ENCODE measurements at regions not wholly inside any gene's neighbourhood (a gene's known extent, or its start where the extent isn't known, plus 50 kb on each side); places are given as distances from the start of the nearest gene placed in this dataset.

DNA sequence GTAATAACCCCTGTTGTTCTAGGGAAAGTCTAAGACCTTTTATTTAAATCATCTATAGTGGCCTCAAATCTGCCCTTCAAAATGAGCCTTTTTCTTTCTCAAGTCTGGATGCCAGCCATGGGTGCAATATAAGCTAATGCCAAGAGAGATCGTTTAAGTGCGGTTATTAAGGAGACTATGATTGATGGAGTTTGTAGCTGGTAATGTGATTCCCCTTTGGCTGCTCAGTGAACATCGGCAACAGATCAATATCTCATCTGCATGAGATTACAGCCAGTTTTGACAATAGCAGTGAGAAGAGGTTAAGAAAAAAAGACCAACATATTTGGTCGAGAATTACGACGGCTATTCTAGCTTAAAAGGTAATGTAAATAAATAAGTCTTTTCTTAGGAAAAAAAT is 1049.4 kb upstream of the NUDT12 start:
- TF ChIP-seq, protein P1, sequence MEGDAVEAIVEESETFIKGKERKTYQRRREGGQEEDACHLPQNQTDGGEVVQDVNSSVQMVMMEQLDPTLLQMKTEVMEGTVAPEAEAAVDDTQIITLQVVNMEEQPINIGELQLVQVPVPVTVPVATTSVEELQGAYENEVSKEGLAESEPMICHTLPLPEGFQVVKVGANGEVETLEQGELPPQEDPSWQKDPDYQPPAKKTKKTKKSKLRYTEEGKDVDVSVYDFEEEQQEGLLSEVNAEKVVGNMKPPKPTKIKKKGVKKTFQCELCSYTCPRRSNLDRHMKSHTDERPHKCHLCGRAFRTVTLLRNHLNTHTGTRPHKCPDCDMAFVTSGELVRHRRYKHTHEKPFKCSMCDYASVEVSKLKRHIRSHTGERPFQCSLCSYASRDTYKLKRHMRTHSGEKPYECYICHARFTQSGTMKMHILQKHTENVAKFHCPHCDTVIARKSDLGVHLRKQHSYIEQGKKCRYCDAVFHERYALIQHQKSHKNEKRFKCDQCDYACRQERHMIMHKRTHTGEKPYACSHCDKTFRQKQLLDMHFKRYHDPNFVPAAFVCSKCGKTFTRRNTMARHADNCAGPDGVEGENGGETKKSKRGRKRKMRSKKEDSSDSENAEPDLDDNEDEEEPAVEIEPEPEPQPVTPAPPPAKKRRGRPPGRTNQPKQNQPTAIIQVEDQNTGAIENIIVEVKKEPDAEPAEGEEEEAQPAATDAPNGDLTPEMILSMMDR (IDR thresholded peaks at IDR 0.05; ENCODE audit: unreplicated experiment) = no peak

GRCh38 chr5:104611135-104611767 is 1048.7 kb upstream of the NUDT12 start:
- no peak overlapping the region for H3K27ac Mint-ChIP-seq (ENCODE audit: unreplicated experiment)
- H3K4me3 Mint-ChIP-seq (ENCODE audit: unreplicated experiment) = no peak overlapping the region
- H3K27me3 Mint-ChIP-seq (ENCODE audit: unreplicated experiment) = no peaks in the 10 kb centered on the region
- DNase-seq (ENCODE audit: low spot score) = no peak
- H3K9me3 Mint-ChIP-seq (ENCODE audit: unreplicated experiment) = no peaks in the 10 kb centered on the region
- TF ChIP-seq, protein P1 (IDR thresholded peaks at IDR 0.05; ENCODE audit: unreplicated experiment) = no peak
- peaks cover 3% of the 10 kb centered on the region for H3K4me1 Mint-ChIP-seq (ENCODE audit: unreplicated experiment)
- H3K36me3 Mint-ChIP-seq (ENCODE audit: low read depth, unreplicated experiment) = no peaks in the 10 kb centered on the region

More for the DNA sequence above, 1049.4 kb upstream of the NUDT12 start:
- H3K36me3 Mint-ChIP-seq (ENCODE audit: low read depth, unreplicated experiment) = no peaks in the 10 kb centered on the region
- H3K4me3 Mint-ChIP-seq (ENCODE audit: unreplicated experiment) = no peak overlapping the region
- no peaks in the 10 kb centered on the region for H3K9me3 Mint-ChIP-seq (ENCODE audit: unreplicated experiment)
- no peak for DNase-seq (ENCODE audit: low spot score)
- H3K27ac Mint-ChIP-seq (ENCODE audit: unreplicated experiment) = no peak overlapping the region
- no peaks in the 10 kb centered on the region for H3K27me3 Mint-ChIP-seq (ENCODE audit: unreplicated experiment)
- H3K4me1 Mint-ChIP-seq (ENCODE audit: unreplicated experiment) = peaks cover 3% of the 10 kb centered on the region

DNA sequence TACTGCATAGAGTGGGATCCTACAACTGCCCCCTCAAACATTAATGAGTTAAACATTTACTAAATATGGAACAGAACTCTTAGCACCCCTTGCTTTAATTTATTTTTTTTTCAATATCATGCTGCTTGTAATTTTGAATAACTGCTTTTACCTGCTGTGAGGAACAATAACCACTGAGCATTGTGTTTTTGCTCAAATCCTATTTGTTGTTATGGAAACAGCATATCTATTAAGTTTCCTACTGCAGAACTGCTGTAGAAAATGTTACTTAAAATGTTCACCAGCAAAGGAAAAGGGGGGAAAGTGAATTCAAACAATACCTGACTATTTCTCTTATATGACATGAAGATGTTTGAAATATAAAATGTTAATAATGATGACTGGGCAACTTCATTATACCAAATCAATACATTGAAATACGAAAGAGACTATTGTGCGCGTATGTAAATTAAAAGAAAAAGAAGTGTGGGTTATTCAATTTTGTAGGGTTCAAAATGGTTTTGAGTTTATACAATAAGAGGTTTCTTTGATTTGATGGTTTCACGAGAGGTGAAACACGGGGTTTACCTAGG is 1043.8 kb upstream of the NUDT12 start:
- no peaks in the 10 kb centered on the region for H3K36me3 Mint-ChIP-seq (ENCODE audit: low read depth, unreplicated experiment)
- H3K27me3 Mint-ChIP-seq (ENCODE audit: unreplicated experiment) = no peaks in the 10 kb centered on the region
- DNase-seq (ENCODE audit: low spot score) = no peak
- H3K4me1 Mint-ChIP-seq (ENCODE audit: unreplicated experiment) = no peaks in the 10 kb centered on the region
- H3K4me3 Mint-ChIP-seq (ENCODE audit: unreplicated experiment) = no peak overlapping the region
- no peaks in the 10 kb centered on the region for H3K9me3 Mint-ChIP-seq (ENCODE audit: unreplicated experiment)
- no peak overlapping the region for H3K27ac Mint-ChIP-seq (ENCODE audit: unreplicated experiment)
- TF ChIP-seq, protein P1 (IDR thresholded peaks at IDR 0.05; ENCODE audit: unreplicated experiment) = no peak

- no peak for DNase-seq (ENCODE audit: low spot score)
- Mint-ChIP-seq H3K9me3 (ENCODE audit: unreplicated experiment) (no peaks in the 10 kb centered on the region), H3K27me3 (ENCODE audit: unreplicated experiment) (no peaks in the 10 kb centered on the region), H3K27ac (ENCODE audit: unreplicated experiment) (no peak overlapping the region), H3K4me3 (ENCODE audit: unreplicated experiment) (no peak overlapping the region), H3K4me1 (ENCODE audit: unreplicated experiment) (no peaks in the 10 kb centered on the region), H3K36me3 (ENCODE audit: low read depth, unreplicated experiment) (no peaks in the 10 kb centered on the region)
- TF ChIP-seq, protein P1 (IDR thresholded peaks at IDR 0.05; ENCODE audit: unreplicated experiment) = no peak
Measured at GRCh38 chr5:104599726-104600125, 1037.1 kb upstream of the NUDT12 start.

GRCh38 chr5:104598285-104598684 is 1035.7 kb upstream of the NUDT12 start:
- Mint-ChIP-seq H3K4me3 (ENCODE audit: unreplicated experiment) (no peak overlapping the region), H3K27ac (ENCODE audit: unreplicated experiment) (no peak overlapping the region), H3K9me3 (ENCODE audit: unreplicated experiment) (no peaks in the 10 kb centered on the region), H3K36me3 (ENCODE audit: low read depth, unreplicated experiment) (no peaks in the 10 kb centered on the region), H3K4me1 (ENCODE audit: unreplicated experiment) (no peaks in the 10 kb centered on the region), H3K27me3 (ENCODE audit: unreplicated experiment) (no peaks in the 10 kb centered on the region)
- TF ChIP-seq, protein P1 (IDR thresholded peaks at IDR 0.05; ENCODE audit: unreplicated experiment) = no peak
- DNase-seq (ENCODE audit: low spot score) = no peak

Measured in endothelial cell (in vitro differentiated cells).